GM19351 (cell line): ENCODE measurements at regions not wholly inside any gene's neighbourhood (a gene's known extent, or its start where the extent isn't known, plus 50 kb on each side); places are given as distances from the start of the nearest gene placed in this dataset.

Experiments
- ATAC-seq: cut with Tn5 transposase; IDR thresholded peaks from one replicate; pipeline ENCODE4 v1.9.1; 2021; ENCODE audit warnings: mild to moderate bottlenecking, moderate library complexity; ENCODE audit not compliant: unreplicated experiment

DNA sequence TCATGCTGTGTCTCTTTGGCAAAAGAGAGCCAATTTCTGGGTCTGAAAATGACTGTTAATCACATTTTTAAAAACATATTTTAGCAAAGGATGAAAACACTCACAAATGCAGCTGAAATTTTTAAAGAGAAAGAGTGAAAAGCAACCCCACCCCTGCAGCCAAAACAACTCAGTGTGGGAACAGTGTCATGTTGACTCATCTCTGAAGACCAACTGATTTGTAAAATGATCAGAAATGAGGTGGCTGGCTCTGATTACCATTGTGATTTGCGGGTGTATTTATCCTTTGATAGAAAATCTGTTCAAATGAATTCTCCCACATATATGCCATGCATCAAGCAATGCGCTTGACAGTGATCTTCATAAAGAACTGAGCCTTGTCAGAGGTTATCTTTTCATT is 287.0 kb upstream of the ESRRG start:
- no peak for ATAC-seq

DNA sequence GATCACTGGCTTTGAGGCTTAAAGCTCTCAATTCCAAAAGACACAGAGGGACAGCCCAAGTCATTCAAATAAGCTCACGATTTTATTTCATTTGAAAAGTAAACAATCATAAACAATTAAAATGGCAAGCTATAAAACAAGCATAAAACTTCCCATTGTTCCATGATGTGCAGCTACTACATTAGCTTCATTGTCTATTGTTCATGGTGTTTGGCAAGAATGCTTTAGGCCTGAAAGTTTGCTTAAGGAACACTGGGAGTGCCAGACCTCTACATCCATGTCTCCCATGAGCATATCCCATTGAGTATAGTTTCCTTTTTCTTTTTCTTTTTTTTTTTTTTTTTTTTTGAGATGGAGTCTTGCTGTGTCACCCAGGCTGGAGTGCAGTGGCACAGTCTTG is 286.1 kb upstream of the ESRRG start:
- ATAC-seq = no peak

DNA sequence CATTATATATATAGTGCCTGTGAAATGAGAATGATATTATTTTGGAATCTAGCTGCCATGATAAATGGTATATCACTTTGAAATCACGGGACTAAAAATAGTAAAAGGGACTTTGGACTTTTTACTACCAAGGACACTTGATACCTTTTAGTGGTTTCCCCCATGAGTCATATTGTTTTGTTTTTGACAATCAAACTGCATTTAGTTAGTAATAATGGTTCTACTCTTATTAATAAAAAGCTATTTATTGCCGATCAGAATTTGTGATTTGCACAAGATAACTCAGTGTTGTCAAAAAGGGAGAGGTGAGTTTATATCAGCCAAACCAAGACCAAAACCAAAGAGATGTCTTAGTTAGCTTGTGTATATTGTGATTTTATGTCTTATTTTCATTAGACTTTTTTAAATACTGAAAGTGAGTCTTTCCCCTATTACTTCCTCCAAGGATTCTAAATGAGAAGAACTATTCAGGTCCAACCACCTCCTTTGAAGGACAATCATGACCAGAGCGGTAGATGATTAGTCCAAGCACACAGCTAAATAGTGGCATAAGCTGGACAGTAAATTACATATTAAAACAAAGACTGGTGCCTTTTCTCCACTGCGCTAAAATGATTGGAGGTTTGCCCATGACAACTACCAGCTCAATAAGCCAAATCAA is 281.7 kb upstream of the ESRRG start:
- no peak for ATAC-seq

DNA sequence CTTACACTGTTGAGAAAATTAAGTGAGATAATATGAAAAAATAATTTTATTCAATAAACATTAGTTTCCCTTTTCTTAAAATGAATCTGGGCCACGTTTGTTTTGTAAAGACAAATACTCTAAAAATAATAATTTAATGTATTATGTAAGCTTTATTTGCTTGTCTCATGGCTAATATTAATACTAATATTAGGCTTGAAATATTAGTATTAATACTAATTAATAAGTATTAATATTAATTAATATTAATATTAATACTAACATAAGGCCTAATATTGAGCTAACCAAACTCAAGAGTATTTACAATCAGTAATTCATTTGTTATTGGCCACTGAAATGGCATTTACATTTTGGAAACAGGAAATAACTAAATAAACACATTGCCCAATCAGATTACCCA is 280.1 kb upstream of the ESRRG start:
- no peak for ATAC-seq

DNA sequence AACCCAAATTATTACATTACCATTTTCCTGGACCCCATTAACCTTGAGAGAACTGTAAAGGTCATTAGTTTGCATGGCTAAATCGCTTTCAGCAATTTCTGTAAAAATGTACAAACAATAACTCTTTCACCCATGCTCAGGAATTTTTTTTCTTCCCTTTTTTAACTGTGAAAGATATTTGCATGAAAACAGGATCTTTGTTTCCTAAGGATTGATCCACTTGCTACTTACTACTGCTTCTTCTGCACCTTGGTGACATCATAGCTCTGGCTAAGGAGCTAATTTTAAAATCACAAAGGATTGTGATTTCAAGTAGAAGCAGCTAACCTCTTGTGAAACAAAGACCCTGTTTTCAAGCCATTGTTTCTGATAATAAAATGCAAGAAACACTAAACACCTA is 274.6 kb upstream of the ESRRG start:
- no peak for ATAC-seq

DNA sequence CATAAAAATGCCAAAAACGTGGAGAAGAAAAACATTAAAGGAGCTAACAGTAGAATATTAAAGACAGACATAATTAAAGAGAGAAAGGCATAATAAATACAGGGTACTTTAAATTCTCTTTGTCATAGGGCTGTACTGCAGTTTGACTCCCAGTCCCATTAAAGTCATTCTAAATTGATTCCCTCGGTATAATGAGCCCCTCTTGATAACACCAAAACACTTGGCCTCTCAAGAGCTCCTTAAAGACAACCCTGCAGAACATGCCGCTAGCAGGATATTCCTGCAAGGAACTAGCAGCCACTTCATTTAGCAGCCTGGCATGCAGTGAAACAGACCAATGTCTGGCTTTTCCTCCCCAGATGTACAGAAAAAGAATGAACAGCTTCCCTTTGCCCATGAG is 273.8 kb upstream of the ESRRG start:
- ATAC-seq = no peak

DNA sequence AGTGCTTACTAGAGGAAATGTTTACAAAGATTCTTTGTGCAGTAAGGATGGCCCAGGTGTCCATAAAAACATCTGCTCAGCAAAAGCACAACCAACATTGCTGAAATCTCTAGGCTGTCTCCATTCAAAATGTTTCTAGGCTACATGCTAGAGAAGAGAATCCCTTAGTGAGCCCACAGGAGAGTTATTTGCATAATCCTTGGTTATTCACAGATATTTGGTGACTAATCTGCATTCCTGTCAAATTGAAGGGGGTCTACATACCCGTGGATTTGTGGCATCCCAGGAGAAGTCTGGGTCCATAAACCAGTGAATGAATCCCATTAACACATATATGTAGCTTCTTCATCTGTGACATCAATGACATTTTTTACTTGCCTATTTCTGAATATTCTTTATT is 261.3 kb upstream of the ESRRG start:
- no peak for ATAC-seq

DNA sequence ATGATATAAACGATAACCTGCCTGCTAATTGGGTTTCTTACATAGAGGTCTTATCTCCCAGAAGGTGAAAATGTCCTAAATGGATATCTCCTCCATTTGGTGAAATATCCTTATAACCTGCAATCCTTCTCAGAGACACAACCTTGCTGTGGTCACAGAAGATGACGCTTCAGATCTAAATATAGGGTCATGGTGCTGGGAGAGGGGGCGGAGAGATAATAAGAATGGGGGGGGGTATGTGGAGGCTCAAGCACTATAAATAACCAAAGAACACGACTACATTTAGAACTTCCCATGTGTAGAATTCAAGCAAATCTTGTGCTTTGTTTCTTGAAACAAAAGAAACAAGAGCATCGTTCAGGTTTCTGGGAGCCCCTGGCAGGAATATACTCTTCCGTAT is 260.6 kb upstream of the ESRRG start:
- ATAC-seq = no peak

DNA sequence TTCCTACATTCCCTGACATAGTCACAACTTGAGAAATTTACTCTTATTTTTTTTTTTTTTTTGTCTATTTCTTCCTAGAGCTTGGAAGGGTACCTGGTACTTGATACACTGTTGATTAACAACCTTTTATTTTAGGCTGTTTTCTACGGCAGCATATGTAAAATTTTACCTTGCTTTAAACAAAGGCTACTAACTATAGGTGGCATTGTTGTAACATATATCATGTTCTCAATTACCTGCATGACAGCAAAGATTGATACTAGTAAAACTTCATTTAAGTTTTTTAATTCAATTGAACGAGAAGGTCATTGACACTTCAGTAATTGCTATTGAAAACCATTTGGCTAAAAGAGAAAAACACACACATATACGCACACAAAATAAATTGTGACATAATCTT is 238.3 kb upstream of the ESRRG start:
- ATAC-seq = no peak

DNA sequence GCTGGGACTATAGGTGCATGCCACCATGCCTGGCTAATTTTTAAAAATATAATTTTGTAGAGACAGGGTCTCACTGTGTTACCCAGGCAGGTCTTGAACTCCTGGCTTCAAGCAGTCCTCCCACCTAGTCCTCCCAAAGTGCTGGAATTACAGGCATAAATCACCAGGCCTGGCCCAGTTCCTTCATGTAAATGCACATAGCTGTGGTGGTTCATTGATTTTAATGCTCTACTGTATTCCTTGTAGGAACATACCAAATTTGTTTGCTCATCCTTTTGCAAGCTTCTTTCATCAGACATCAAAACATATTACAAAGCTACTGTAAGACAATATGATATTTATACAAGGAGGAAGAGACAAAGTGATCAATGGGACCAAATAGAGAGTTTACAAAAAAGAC is 237.5 kb upstream of the ESRRG start:
- ATAC-seq = no peak

DNA sequence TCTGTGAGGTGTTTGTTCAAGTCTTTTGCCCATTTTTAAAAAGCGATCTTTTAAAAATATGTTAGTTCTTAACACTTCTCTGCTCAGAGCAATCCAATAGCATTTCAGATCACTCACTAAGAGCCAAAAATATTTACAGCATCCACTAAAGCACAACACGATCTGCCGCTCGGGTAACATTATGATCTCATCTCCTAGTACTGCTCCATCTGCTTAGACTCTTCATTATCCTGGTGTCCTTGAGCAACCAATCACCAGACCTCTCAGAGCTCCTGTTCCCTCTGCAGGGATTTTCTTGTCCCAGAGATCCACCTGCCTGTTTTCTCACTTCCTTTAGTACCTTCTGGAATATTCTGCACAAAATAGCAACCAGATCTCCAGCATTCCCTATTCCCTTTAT is 235.3 kb upstream of the ESRRG start:
- ATAC-seq = no peak

DNA sequence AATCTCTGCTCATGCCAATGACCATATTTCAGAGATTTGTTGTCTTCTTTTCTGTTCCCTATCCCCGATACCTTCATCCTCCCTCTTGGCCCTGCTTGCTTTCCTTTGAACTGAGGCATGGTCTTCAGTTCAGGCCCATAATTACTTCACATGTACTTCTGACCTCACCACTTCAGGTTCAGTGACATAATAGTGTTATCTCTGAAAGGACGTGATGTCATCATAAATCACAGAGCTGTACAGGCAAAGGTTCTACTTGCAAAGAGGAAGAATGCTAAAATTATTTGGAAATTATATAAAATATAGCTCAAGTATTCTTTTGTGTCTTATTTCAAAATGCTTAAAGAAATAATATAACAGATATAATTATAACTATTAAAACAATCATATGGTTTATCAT is 230.3 kb upstream of the ESRRG start:
- ATAC-seq = no peak

DNA sequence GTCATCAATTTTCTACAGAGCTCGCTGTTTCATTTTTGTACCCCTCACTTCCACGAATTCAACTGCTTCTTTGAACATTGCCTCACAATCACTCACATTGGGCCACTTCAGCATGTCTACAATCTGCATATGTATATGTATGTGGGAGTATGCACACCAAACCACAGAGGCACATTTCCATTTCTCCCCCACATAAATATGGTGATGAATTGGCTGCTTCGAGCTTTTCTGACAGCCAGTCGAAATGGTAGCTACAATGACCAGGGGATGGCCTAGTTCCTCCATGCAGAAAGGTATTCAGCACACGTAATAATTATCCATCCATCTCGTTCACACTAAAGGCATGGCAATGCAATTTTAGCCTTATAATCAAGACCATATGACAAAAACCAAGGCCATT is 229.6 kb upstream of the ESRRG start:
- no peak for ATAC-seq

DNA sequence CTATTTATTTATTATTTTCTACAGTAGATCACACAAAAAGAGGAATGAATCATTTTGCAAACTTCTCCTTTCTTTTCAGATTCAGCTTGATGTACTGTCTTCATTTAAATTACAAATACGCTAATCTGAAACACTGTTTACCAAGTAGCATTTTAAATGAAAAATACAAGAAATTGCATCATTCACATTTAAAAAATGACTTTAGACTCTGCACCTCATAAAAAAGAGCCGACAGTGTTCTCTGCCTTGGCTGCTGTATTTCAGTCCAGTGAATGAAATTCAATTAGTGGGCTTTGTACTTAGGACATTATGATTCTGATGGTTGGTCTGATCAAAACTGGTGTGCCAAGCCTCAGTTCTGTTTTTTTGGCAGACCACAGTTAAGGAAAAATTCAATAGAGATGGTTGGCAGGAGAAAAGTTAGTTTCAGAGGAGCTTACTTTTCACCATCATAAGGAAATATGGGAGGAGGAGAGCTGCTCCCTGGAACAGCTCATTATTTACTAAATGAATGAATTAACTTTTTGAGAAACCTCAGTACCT is 222.4 kb upstream of the ESRRG start:
- ATAC-seq = no peak

DNA sequence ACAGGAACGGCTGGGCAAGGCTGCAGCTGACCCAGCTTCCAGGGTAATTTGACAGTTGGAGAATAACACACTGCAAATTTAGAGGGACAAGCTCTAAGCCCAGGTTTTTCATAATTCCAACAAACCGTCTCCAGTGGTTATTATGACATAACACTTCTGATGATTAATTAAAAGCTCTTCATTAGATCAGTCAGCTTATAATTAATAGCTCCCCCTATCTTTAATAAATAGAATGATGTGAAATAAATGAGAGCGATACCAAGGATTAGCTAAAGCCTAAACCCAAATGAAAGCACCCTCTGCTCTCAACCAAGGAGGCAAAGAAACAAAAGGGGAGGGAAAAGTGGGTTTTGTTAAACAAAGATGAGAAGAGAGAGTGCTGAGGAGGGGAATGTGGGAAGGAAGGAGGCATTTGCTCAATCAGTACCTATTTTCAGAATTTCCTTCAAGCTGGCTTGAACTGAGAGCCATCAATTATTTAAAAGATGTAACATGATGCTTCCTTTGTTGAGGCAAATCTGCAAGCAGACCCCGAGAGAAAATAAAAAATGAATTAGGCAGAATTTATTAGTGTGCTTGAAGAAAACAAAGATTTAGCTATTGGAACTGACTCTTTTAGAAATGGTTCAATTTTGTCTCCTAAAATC is 221.8 kb upstream of the ESRRG start:
- no peak for ATAC-seq

DNA sequence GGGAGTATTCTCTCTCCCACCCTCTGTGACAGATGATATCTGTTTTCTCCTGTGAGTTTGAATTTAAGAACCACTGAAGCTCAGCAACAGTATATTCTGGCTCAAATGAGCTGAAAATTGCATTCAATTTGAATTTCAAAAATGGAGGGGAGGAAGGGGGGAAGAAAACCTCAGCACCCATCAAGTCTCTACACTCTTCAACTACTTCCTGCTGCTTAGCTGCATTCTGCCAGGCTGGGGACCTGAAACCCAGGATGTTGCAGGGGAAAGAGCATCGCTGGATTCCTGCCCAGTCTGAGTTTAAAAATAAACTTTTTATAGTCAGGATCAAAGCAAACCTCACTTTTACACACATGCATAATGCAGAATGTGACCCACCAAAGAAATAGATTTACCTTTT is 214.3 kb upstream of the ESRRG start:
- no peak for ATAC-seq

DNA sequence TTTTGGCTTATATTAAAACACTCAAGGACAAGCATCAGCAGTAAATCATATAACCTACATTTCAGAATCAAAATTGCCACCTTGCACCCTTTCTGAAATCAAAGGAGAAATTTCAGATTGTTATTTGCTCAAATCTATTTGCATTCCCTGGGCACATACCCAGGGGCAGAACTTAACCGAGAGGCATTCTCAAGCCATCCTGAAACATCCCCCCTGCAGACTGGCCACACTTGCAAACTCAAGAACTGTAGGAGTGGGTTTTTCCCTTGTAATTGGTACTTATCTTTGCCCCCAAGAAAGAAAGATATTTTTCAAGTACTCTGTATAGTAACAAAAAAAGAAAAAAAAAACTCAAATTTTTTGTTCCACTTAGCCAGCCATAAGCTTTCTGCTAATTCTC is 213.6 kb upstream of the ESRRG start:
- no peak for ATAC-seq

DNA sequence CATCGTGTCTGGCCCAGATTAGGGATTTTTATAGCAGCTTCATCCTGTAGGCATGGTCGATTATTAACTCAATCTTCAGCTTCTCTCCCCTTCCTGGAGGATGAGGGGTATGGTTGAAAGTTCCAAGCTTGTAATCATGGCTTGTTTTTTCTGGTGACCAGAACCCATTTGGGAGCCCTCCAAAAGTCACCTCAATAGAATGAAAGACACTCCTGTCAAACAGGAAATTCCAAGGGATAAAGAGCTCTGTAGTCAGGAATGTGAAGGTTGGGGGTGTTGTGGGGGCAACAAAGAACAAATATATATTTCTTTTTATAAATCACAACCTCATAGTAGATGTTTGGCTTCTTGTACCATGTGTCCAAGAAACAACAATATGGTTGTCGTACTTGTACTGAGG is 212.7 kb upstream of the ESRRG start:
- no peak for ATAC-seq

DNA sequence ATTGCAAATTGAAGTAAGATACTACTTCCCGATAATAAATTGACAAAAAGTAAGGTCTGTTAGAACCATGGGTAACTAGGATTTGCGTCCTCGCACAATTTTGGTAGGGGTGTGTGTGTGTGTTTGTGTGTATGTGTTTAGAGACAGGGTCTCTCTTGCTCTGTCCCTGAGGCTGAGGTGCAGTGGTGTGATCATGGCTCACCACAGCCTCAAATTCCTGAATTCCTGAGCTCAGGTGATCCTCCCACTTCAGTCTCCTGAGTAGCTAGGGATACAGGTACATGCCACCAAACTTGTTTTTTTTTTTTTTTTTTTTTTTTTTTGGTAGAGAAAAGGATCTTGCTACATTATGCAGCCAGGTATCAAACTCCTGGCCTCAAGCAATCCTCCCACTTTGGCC is 209.2 kb upstream of the ESRRG start:
- no peak for ATAC-seq

DNA sequence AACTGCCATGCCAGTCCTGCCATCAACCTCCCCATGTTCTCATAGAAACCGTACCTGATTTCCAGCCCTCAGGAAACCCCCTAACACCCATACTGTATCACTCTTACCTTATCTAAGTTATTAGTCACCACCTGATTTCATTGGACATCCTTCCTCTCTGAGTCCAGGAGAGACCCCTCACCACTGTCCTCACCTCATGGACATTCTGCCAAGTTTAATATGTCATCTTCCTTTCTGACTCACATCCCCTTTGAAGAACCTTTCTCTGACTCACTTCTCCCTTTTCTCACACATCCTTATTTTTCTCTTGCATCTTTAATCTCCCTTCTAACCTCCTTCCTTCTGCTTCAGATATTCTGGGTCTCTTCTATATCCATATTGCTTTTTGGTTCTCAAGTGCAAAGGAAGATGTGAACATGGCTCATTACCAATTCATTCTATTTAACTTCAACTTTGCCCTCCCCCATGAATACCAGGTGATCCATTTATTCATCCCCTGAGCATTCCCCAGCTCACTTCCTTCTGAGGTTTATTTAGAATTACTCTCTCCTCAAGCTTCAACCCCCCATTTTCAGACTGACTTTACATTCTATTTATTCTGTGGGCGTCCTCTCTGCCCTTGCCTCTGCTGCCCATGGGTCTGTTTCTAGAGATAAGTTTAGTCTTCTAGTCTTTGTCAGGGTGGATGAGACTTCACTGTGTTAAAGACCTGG is 206.8 kb upstream of the ESRRG start:
- ATAC-seq = no peak

DNA sequence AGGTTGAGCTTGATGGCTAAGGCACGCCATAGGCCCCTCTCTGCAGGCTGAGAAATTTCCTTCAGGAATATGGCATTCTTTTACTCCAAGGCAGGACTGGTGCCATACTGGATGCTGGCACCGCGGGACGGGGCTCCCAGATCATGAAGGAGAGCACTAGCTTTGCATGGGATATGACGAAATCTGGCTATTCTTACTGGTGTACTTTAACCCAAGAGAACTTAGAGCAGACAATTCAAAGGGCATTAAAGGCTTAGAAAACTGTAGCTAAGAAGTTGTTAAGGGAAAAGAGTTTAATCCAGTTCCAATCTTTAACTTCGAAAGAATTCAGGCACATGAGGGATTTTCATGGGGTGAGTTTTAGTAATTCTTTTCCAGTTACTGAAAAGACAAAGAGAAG is 204.4 kb upstream of the ESRRG start:
- no peak for ATAC-seq
